ENCODE measurements at regions not wholly inside any gene's neighbourhood (a gene's known extent, or its start where the extent isn't known, plus 50 kb on each side); places are given as distances from the start of the nearest gene placed in this dataset.

DNA sequence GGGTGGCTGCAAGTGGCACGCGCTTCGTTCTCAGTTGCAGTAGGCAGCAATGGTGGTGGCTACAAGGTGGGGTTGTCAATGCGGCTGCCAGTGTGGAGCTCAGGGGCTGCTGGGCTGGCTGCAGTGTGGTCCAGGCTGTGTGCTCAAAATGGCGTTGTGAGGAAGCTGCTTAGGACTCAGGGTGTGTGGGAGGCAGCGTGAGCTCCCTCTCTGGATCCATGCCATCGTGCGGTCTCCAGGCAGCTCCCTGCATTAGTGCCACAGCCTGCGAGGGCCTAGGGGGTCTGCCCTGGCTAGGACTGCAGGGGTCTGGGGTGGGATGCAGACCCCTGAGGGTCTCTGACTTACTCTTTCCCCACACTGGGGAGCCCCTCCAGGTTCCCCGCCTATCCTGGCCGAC lies 397.2 kb downstream of the OCA2 start (continued):
- TF ChIP-seq, protein P1, sequence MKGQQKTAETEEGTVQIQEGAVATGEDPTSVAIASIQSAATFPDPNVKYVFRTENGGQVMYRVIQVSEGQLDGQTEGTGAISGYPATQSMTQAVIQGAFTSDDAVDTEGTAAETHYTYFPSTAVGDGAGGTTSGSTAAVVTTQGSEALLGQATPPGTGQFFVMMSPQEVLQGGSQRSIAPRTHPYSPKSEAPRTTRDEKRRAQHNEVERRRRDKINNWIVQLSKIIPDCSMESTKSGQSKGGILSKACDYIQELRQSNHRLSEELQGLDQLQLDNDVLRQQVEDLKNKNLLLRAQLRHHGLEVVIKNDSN (IDR thresholded peaks at IDR 0.05; ENCODE audit: borderline replicate concordance, low read depth): no peak
- TF ChIP-seq, protein P2, sequence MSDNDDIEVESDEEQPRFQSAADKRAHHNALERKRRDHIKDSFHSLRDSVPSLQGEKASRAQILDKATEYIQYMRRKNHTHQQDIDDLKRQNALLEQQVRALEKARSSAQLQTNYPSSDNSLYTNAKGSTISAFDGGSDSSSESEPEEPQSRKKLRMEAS (IDR thresholded peaks at IDR 0.05; ENCODE audit: low read depth): no peak
- TF ChIP-seq EZH2phosphoT487 (IDR thresholded peaks at IDR 0.05; ENCODE audit: borderline replicate concordance, low read depth) (no peak), FOSL2 (IDR thresholded peaks at IDR 0.05; ENCODE audit: borderline replicate concordance, low read depth) (no peak), RXRA (IDR thresholded peaks at IDR 0.05; ENCODE audit: borderline replicate concordance, low read depth) (no peak)

DNA sequence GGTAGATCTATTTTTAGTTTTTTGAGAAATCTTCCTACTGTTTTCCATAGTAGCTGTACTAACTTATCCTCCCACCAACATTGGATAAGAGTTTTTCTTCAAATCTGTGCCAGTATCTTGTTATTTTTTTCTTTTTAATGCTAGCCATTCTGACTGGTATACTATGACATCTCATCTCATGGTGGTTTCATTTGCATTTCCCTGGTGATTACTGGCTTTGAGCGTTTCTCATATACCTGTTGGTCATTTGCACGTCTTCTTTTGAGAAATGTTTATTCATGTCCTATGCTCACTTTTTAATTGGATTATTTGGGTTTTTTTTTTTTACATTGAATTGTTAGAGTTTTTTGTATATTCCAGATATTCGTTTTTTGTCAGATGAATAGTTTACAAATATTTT lies 398.1 kb downstream of the OCA2 start:
- H3K27me3 ChIP-seq (ENCODE audit: insufficient read depth): no peaks in the 10 kb centered on the region
- no peak overlapping the region for H3K4me3 ChIP-seq (ENCODE audit: low read depth in 2 of 2, low read length in 1 of 2)
- H3K9me2 ChIP-seq: no peaks in the 10 kb centered on the region
- ChIA-PET CTCF (interaction anchor here (0.9 kb wide), 1 partner anchor 25 kb away, joined by 3 read pairs; no protein-coding TSS in a partner anchor), POLR2A (no interaction called here)
- no peaks in the 10 kb centered on the region; a peak in 1 of 4 replicates for H3K4me1 ChIP-seq (ENCODE audit: control insufficient read depth in 1 of 2, insufficient read depth in 2 of 2, low read depth in 1 of 2, low read length in 1 of 2)
- H3K9ac ChIP-seq: no peak overlapping the region
- no peak overlapping the region for H2AFZ ChIP-seq (ENCODE audit: low read depth)
- H4K20me1 ChIP-seq (ENCODE audit: insufficient read depth): no peaks in the 10 kb centered on the region
- H3K9me3 ChIP-seq: no peaks in the 10 kb centered on the region
- no peak overlapping the region for H3K27ac ChIP-seq (ENCODE audit: low read depth in 2 of 2, low read length in 1 of 2)
- H3K36me3 ChIP-seq (replicated peaks in 1 of 2; ENCODE audit: control insufficient read depth in 1 of 2, insufficient read depth in 2 of 2, low read length in 1 of 2): no peaks in the 10 kb centered on the region
- no peak overlapping the region for H3K4me2 ChIP-seq
- no peak for DNase-seq
- 17% methylated on average over 3 of the region's 3 CpGs for WGBS (ENCODE audit: low lambda C conversion rate)
- no peaks in the 10 kb centered on the region for H3F3A ChIP-seq (replicated peaks; ENCODE audit: insufficient read depth)
- TF ChIP-seq TCF12 (IDR thresholded peaks at IDR 0.05): no peak
- TF ChIP-seq RCOR1 (IDR thresholded peaks at IDR 0.05; ENCODE audit: low read length): no peak
- TF ChIP-seq CTCF (IDR thresholded peaks at IDR 0.05): no peak
- TF ChIP-seq, protein P3, sequence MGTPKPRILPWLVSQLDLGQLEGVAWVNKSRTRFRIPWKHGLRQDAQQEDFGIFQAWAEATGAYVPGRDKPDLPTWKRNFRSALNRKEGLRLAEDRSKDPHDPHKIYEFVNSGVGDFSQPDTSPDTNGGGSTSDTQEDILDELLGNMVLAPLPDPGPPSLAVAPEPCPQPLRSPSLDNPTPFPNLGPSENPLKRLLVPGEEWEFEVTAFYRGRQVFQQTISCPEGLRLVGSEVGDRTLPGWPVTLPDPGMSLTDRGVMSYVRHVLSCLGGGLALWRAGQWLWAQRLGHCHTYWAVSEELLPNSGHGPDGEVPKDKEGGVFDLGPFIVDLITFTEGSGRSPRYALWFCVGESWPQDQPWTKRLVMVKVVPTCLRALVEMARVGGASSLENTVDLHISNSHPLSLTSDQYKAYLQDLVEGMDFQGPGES (IDR thresholded peaks at IDR 0.05; ENCODE audit: low read depth, low read length): no peak
- TF ChIP-seq SMC3 (IDR thresholded peaks at IDR 0.05; ENCODE audit: low read depth, low read length): no peak
- TF ChIP-seq ELF1 (IDR thresholded peaks at IDR 0.05): no peak
- TF ChIP-seq, protein P1 (IDR thresholded peaks at IDR 0.05; ENCODE audit: borderline replicate concordance, low read depth): no peak
- TF ChIP-seq TAF1 (IDR thresholded peaks at IDR 0.05; ENCODE audit: borderline replicate concordance, low read depth, low read length): no peak
- TF ChIP-seq GABPA (IDR thresholded peaks at IDR 0.05; ENCODE audit: low read depth): no peak
- TF ChIP-seq FOXJ3 (CRISPR knock-in tag; IDR thresholded peaks at IDR 0.05): no peak
- no peak for TF ChIP-seq JUND (IDR thresholded peaks at IDR 0.05)
- no peak for TF ChIP-seq CHD2 (IDR thresholded peaks at IDR 0.05; ENCODE audit: low read length, partially characterized antibody)
- TF ChIP-seq POLR2AphosphoS5 (IDR thresholded peaks at IDR 0.05; ENCODE audit: low read depth, low read length): no peak
- no peak for TF ChIP-seq USF2 (IDR thresholded peaks at IDR 0.05; ENCODE audit: borderline replicate concordance, low read depth, low read length)
- TF ChIP-seq RAD21 (IDR thresholded peaks at IDR 0.05; ENCODE audit: low read length): no peak
- TF ChIP-seq, protein P4, sequence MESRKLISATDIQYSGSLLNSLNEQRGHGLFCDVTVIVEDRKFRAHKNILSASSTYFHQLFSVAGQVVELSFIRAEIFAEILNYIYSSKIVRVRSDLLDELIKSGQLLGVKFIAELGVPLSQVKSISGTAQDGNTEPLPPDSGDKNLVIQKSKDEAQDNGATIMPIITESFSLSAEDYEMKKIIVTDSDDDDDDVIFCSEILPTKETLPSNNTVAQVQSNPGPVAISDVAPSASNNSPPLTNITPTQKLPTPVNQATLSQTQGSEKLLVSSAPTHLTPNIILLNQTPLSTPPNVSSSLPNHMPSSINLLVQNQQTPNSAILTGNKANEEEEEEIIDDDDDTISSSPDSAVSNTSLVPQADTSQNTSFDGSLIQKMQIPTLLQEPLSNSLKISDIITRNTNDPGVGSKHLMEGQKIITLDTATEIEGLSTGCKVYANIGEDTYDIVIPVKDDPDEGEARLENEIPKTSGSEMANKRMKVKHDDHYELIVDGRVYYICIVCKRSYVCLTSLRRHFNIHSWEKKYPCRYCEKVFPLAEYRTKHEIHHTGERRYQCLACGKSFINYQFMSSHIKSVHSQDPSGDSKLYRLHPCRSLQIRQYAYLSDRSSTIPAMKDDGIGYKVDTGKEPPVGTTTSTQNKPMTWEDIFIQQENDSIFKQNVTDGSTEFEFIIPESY (IDR thresholded peaks at IDR 0.05; ENCODE audit: borderline replicate concordance, low read depth): no peak
- TF ChIP-seq, protein P5, sequence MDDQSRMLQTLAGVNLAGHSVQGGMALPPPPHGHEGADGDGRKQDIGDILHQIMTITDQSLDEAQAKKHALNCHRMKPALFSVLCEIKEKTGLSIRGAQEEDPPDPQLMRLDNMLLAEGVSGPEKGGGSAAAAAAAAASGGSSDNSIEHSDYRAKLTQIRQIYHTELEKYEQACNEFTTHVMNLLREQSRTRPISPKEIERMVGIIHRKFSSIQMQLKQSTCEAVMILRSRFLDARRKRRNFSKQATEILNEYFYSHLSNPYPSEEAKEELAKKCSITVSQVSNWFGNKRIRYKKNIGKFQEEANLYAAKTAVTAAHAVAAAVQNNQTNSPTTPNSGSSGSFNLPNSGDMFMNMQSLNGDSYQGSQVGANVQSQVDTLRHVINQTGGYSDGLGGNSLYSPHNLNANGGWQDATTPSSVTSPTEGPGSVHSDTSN (IDR thresholded peaks at IDR 0.05): no peak
- no peak for TF ChIP-seq NFIC (IDR thresholded peaks at IDR 0.05; ENCODE audit: borderline replicate concordance)
- TF ChIP-seq FOSL2 (IDR thresholded peaks at IDR 0.05; ENCODE audit: borderline replicate concordance, low read depth): no peak
- no peak for TF ChIP-seq MEF2A (IDR thresholded peaks at IDR 0.05; ENCODE audit: borderline replicate concordance, low read depth)
- H3K79me2 ChIP-seq (ENCODE audit: insufficient read depth): no peaks in the 10 kb centered on the region
